GM21390 (cell line): ENCODE measurements at regions not wholly inside any gene's neighbourhood (a gene's known extent, or its start where the extent isn't known, plus 50 kb on each side); places are given as distances from the start of the nearest gene placed in this dataset.
"Not testable (repeated sequence)": the region's sequence is repeated elsewhere in the genome, so short reads cannot be mapped to it uniquely, and the experiment has no call there.

Experiments
- ATAC-seq: cut with Tn5 transposase; IDR thresholded peaks from one replicate; pipeline ENCODE4 v1.9.1; 2021; ENCODE audit not compliant: unreplicated experiment

GRCh38 chr6:26720663-26721218 lies 61.2 kb upstream of the ZNF322 start:
- not testable (repeated sequence) for ATAC-seq

DNA sequence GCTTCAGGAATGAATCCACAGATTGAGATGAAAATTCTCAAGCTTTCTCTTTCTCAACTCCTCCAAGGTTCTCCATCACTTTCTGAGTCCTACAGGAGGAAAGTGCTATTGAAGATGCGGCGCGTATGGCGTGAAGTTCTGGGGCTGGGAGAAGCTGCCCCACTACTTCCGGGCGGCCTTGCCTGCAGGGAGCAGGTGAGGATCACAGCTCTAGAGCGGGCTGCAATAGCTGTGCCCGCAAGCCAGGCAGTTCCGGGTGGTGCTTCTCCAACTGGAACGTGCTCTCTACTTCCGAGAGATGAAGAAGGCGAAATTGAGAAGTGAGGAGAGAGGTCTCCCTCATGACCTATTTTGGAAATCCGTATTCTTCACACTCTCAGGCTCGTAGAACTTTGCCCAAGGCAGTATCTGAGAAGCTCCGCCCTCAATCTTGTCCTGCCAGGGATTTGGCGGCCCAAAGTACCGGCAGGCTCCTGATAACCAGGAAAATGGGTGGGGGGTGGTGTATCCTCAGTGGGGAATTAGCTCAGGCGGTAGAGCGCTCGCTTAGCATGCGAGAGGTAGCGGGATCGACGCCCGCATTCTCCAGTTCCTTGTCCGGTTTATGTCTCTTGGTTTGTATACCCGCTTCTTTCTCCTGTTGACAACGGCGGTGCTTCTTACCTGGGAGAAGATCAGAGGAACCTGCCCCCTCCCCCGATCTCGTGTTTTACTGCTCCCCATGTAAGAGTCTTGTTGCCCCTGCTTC lies 70.6 kb upstream of the ZNF322 start:
- not testable (repeated sequence) for ATAC-seq

DNA sequence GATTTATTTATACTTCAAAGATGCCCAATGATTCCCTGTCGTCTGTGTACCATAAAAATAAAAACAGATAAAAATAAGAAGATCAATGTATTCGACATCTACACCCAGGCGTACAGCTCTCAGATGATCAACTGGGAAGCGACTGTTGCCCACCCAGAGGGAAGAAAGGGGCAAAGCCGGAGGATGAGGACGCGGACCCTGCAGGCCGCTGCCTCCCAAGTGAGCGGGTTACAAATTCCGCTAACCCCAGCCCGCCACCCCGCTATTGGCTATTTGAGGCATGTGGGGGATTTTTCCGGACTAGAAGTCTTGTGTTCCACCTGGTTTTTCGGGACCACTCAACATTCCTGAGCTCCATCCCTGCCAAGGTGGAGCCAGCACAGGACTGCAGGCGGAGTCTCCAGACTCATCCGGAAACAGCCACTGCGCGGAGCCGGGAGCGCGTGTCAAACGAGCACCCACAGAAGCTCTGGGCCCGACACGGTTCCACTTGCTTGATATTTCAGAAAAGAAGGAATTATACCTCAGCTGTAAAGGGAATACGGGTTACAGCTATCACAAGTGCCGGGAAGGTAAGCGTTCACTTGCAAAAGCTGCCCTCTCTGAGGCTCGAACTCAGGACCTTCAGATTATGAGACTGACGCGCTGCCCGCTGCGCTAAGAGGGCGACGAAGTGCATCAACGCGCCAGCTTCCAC lies 75.4 kb upstream of the ZNF322 start:
- ATAC-seq = not testable (repeated sequence)

DNA sequence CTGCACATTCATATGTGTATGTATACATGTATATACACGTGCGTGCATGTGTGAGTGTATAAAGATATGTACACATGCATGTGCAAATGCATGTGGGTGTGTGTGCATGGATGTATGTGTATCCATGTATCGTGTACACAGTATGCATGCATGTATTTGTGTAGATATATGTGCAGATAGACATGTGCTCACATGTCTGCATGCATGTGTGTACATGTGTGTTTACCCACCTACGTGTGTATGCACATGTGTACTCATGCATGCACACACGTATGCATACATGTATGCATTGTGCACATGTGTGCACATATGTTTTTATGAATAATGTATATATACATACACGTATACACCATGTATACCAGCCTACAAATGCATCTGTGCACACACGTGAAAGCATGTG lies 80.3 kb upstream of the ZNF322 start:
- no peak for ATAC-seq

- no peak for ATAC-seq
Observed at GRCh38 chr6:26743157-26743821, 83.7 kb upstream of the ZNF322 start.

GRCh38 chr6:26743941-26744699 lies 84.6 kb upstream of the ZNF322 start:
- ATAC-seq = no peak

- not testable (repeated sequence) for ATAC-seq
Observed at GRCh38 chr6:26744837-26745282, 85.3 kb upstream of the ZNF322 start.

GRCh38 chr6:26745964-26746363 lies 86.4 kb upstream of the ZNF322 start:
- not testable (repeated sequence) for ATAC-seq

DNA sequence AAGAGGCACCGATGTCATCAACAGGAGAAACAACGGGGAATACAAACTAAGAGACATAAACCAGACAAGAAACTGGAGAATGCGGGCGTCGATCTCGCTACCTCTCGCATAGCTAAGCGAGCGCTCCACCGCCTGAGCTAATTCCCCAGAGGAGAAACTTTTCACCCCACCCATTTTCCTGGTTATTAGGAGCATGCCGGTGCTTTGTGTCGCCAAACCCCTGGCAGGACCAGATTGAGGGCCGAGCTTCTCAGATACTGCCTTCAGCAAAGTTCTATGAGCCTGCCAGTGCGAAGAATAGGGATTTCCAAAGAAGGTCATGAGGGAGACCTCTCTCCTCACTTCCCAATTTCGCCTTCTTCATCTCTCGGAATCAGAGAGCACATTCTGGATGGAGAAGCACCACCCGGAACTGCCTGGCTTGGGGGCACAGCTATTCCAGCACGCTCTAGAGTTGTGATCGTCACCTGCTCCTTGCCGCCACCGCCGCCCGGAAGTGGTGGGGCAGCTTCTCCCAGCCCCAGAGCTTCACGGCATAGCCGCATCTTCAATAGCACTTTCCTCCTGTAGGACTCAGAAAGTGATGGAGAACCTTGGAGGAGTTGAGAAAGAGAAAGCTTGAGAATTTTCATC lies 89.7 kb upstream of the ZNF322 start:
- ATAC-seq = not testable (repeated sequence)

GRCh38 chr6:26749759-26750126 lies 90.2 kb upstream of the ZNF322 start:
- not testable (repeated sequence) for ATAC-seq

DNA sequence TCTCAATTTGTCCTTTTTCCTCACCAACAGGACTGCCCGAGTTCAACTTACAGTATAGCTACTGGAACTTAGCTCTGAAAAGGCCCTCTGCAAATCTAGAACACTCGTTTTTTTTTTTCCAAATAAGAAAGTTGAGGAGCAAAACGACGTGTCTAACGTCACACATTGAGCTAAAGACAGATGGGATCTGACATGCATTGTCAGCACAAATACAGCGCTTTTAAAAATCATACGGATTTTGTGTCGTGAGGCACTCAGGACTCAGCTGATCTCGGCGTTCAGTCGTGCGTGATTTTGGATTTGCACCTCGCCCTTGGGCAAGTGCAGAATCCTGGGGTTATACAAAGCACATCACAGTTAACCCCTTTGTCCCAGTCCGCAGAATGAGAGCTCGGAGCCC lies 94.7 kb upstream of the ZNF322 start:
- ATAC-seq = no peak

- ATAC-seq = not testable (repeated sequence)
Observed at GRCh38 chr6:26754801-26755200, 95.3 kb upstream of the ZNF322 start.

DNA sequence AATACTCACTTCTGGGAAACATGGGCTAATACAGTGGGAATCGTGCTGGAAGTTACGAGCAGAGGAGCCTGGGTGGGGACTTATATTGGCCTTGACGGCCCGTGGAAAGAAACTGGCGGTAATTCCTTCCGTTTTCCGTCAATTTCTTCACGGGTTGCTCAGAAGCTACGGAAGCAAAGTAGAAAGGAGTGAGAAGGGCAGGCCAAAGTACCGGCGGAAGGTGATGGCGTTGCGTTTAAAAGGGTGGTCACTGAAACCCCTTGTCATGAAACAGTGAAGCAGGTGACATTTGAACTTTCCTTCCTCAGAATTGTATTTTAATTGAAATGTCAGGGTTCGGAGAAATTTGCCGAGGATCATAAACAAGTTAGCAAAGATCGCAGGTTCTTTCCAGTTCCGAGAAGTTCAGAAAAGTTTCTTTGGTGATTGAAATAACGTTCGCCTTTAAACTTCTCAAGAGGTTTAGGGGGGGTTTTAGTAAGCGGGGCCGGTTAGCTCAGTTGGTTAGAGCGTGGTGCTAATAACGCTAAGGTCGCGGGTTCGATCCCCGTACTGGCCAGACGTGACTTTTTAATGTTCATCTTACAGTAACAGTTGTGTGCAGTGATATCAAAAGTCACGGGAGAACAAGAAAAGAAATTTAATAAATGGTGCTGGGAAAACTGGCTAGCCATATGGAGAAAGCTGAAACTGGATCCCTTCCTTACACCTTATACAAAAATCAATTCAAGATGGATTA lies 96.7 kb upstream of the ZNF322 start:
- not testable (repeated sequence) for ATAC-seq

GRCh38 chr6:26766203-26766902 lies 106.8 kb upstream of the ZNF322 start:
- not testable (repeated sequence) for ATAC-seq

- not testable (repeated sequence) for ATAC-seq
Observed at GRCh38 chr6:26770941-26771666, 111.6 kb upstream of the ZNF322 start.

DNA sequence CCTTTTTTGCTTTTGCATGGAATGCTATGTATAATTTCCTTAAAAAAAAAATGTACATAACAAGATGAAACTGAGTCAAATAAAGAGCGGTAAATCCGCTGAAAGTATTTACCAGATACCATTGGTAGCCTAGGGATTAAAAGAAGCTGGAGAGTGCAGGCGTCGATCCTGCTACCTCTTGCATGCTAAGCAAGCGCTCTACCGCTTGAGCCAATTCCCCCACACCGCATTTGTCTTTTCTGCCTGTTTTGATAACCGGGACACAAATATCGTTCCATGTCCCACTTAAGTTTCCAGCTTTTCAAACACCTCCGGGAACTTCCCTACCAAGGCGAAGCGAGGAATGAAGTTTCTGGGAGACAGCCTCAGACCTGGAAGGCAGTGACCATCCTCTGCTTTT lies 113.9 kb upstream of the ZNF322 start:
- not testable (repeated sequence) for ATAC-seq

GRCh38 chr6:26780563-26780962 lies 121.0 kb upstream of the ZNF322 start:
- not testable (repeated sequence) for ATAC-seq
